Smooth muscle cell (in vitro differentiated cells): ENCODE measurements at regions not wholly inside any gene's neighbourhood (a gene's known extent, or its start where the extent isn't known, plus 50 kb on each side); places are given as distances from the start of the nearest gene placed in this dataset.

Experiments used
- DNase-seq: peaks from one replicate; lab custom pipeline; 2025; ENCODE audit not compliant: unreplicated experiment; lab: John Stamatoyannopoulos, UW
- H2AFZ ChIP-seq: fragments of 200-600 bp; sonication (generic); 2 replicates; pipeline ENCODE4 v1.6.0; 2016; ENCODE audit warnings: antibody characterized with exemption, low read depth, mild to moderate bottlenecking
- H3F3A ChIP-seq: fragments of 200-600 bp; sonication (generic); 2 replicates; pipeline ENCODE4 v1.6.0; 2017; ENCODE audit warnings: antibody characterized with exemption, low read depth
- H3K27ac ChIP-seq: fragments of 200-600 bp; sonication (generic); 2 replicates; pipeline ENCODE4 v1.5.1; 2016; ENCODE audit warnings: low read depth, mild to moderate bottlenecking
- H3K27me3 ChIP-seq: fragments of 200-600 bp; sonication (generic); 2 replicates; pipeline ENCODE4 v1.6.1; 2016; ENCODE audit warnings: low read depth, mild to moderate bottlenecking
- H3K36me3 ChIP-seq: fragments of 200-600 bp; sonication (generic); 2 replicates; pipeline ENCODE4 v1.5.1; 2016; ENCODE audit warnings: low read depth
- H3K4me1 ChIP-seq: fragments of 200-600 bp; sonication (generic); 2 replicates; pipeline ENCODE4 v1.5.1; 2016; ENCODE audit warnings: low read depth
- H3K4me2 ChIP-seq: fragments of 200-600 bp; sonication (generic); 2 replicates; pipeline ENCODE4 v1.6.0; 2016; ENCODE audit warnings: mild to moderate bottlenecking
- H3K4me3 ChIP-seq: fragments of 200-600 bp; sonication (generic); 2 replicates; pipeline ENCODE4 v1.5.1; 2016; ENCODE audit warnings: mild to moderate bottlenecking
- H3K79me2 ChIP-seq: fragments of 200-600 bp; sonication (generic); 2 replicates; pipeline ENCODE4 v1.6.0; 2016; ENCODE audit warnings: low read depth, mild to moderate bottlenecking
- H3K9ac ChIP-seq: fragments of 200-600 bp; sonication (generic); 2 replicates; pipeline ENCODE4 v1.6.0; 2016; ENCODE audit warnings: low read depth
- H3K9me3 ChIP-seq: fragments of 200-600 bp; sonication (generic); replicated peaks from 2 replicates; pipeline ENCODE4 v1.5.1; 2016; ENCODE audit warnings: low read depth
- H4K20me1 ChIP-seq: fragments of 200-600 bp; sonication (generic); 2 replicates; pipeline ENCODE4 v1.6.0; 2016; ENCODE audit warnings: low read depth
- CTCF ChIP-seq: fragments of 200-600 bp; sonication (generic); IDR thresholded peaks from 2 replicates; pipeline ENCODE4 v1.5.1; 2017; ENCODE audit warnings: borderline replicate concordance, mild to moderate bottlenecking, antibody characterized with exemption; ENCODE audit not compliant: insufficient read depth, poor library complexity, severe bottlenecking
- WGBS: methylation state at CpG from one replicate; pipeline ENCODE4 v1.1.7; 2016; ENCODE audit warnings: low lambda C conversion rate; 5-methylcytosine and 5-hydroxymethylcytosine counted together

GRCh38 chr1:172753964-172754363, 95.1 kb downstream of the FASLG start:
- no peak overlapping the region for H3K27ac ChIP-seq
- no peaks in the 10 kb centered on the region for H3K27me3 ChIP-seq
- no peaks in the 10 kb centered on the region for H4K20me1 ChIP-seq
- no peaks in the 10 kb centered on the region for H3K79me2 ChIP-seq
- no peak overlapping the region for H3K9ac ChIP-seq
- no peak overlapping the region for H3K4me2 ChIP-seq
- TF ChIP-seq CTCF: no peak
- no peaks in the 10 kb centered on the region for H3K36me3 ChIP-seq
- no peak overlapping the region for H2AFZ ChIP-seq
- H3F3A ChIP-seq: no peaks in the 10 kb centered on the region
- no peak for DNase-seq
- WGBS: 80% methylated on average over 2 of the region's 2 CpGs
- H3K4me3 ChIP-seq: no peak overlapping the region
- no peaks in the 10 kb centered on the region for H3K9me3 ChIP-seq
- no peaks in the 10 kb centered on the region for H3K4me1 ChIP-seq

- Histone ChIP-seq H2AFZ (no peak overlapping the region), H3K27me3 (no peaks in the 10 kb centered on the region), H3K9ac (no peak overlapping the region), H3K36me3 (no peaks in the 10 kb centered on the region), H3K27ac (no peak overlapping the region), H3K4me2 (no peak overlapping the region), H3K4me1 (no peaks in the 10 kb centered on the region), H4K20me1 (no peaks in the 10 kb centered on the region), H3F3A (no peaks in the 10 kb centered on the region), H3K79me2 (no peaks in the 10 kb centered on the region), H3K9me3 (no peaks in the 10 kb centered on the region), H3K4me3 (no peak overlapping the region)
- DNase-seq: no peak
- WGBS: 97% methylated on average over 1 of the region's 1 CpG
- TF ChIP-seq CTCF: no peak
These were observed 95.7 kb downstream of the FASLG start for GRCh38 chr1:172754609-172755008.

DNA sequence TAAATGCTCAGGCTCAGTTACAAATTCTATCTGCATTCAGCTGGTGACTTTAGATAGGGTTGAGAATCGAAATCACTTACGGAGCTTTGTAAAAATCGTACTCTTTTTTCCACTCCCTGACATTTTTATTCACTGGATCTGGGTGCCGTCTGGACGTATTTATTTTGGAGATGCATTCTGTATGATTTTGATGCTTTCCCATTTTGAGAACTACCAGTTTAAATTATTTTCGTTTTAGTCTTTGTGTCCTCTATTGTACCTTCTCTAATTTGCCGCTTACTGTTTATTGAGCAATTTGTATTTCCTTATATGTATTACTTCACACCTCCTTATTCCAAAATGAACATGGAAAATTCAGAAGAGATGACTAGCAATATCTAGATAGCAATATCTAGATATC, 96.2 kb downstream of the FASLG start:
- Histone ChIP-seq H2AFZ (no peak overlapping the region), H3K4me3 (no peak overlapping the region), H3K36me3 (no peaks in the 10 kb centered on the region), H3K27ac (no peak overlapping the region), H3K4me1 (no peaks in the 10 kb centered on the region), H3K27me3 (no peaks in the 10 kb centered on the region), H3F3A (no peaks in the 10 kb centered on the region), H3K4me2 (no peak overlapping the region), H3K79me2 (no peaks in the 10 kb centered on the region), H3K9me3 (no peaks in the 10 kb centered on the region), H4K20me1 (no peaks in the 10 kb centered on the region), H3K9ac (no peak overlapping the region)
- TF ChIP-seq CTCF: no peak
- 85% methylated on average over 7 of the region's 7 CpGs for WGBS
- DNase-seq: no peak

GRCh38 chr1:172756024-172756423, 97.1 kb downstream of the FASLG start:
- DNase-seq: no peak
- Histone ChIP-seq H3K27me3 (no peaks in the 10 kb centered on the region), H3K36me3 (no peaks in the 10 kb centered on the region), H3K4me1 (no peaks in the 10 kb centered on the region), H3K4me3 (no peak overlapping the region), H3K9me3 (no peaks in the 10 kb centered on the region), H3F3A (no peaks in the 10 kb centered on the region), H3K27ac (no peak overlapping the region), H2AFZ (no peak overlapping the region), H4K20me1 (no peaks in the 10 kb centered on the region), H3K79me2 (no peaks in the 10 kb centered on the region), H3K9ac (no peak overlapping the region), H3K4me2 (no peak overlapping the region)
- WGBS: 88% methylated on average over 4 of the region's 4 CpGs
- no peak for TF ChIP-seq CTCF
